ENCODE measurements at regions not wholly inside any gene's neighbourhood (a gene's known extent, or its start where the extent isn't known, plus 50 kb on each side); places are given as distances from the start of the nearest gene placed in this dataset.

DNA sequence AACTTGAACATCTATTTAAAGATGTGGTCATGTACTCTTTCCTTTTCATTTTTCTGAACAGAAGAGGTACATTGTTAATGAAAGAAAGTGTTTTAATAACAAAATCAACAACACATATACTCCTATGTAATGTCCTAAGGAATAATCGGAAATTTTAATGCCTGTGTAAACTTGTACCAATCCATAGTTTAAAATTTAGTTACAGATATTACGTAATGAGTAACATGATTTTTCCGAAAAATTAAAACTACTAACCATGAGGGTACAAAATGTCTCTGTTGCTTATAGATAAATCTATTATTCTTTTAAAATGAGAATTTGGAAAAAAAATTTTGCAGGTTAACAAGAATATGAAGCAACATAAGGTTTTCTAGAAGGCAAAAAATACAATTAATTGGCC lies 220.1 kb downstream of the BCAT1 start:
- Histone ChIP-seq H3K4me1 (no peaks in the 10 kb centered on the region), H3K9me3 (no peaks in the 10 kb centered on the region), H3K36me3 (no peaks in the 10 kb centered on the region), H3K27ac (no peak overlapping the region), H3K27me3 (no peaks in the 10 kb centered on the region), H3K4me3 (no peak overlapping the region)
- intact Hi-C loops (cut with DNase I): no loop called here
- FAIRE-seq (no peak), DNase-seq (no peak), ATAC-seq (no peak)
- WGBS, 2 donors: 84 to 92% methylated on average over 3 of the region's 3 CpGs
- no peak for TF ChIP-seq CTCF (IDR thresholded peaks at IDR 0.05)

- no peak for DNase-seq
- peak in 1 of 4 donors; percentile 18 for TF ChIP-seq CTCF (IDR thresholded peaks at IDR 0.05)
- Histone ChIP-seq H3K9me3 (no peaks in the 10 kb centered on the region), H3K4me1 (no peaks in the 10 kb centered on the region), H3K4me3 (no peak overlapping the region), H3K27ac (no peak overlapping the region), H3K36me3 (no peaks in the 10 kb centered on the region), H3K27me3 (no peaks in the 10 kb centered on the region)
- intact Hi-C loops (cut with DNase I): no loop called here
- FAIRE-seq: peak; percentile 49
- ATAC-seq: no peak
Observed at GRCh38 chr12:24728366-24728765, 220.5 kb downstream of the BCAT1 start.

DNA sequence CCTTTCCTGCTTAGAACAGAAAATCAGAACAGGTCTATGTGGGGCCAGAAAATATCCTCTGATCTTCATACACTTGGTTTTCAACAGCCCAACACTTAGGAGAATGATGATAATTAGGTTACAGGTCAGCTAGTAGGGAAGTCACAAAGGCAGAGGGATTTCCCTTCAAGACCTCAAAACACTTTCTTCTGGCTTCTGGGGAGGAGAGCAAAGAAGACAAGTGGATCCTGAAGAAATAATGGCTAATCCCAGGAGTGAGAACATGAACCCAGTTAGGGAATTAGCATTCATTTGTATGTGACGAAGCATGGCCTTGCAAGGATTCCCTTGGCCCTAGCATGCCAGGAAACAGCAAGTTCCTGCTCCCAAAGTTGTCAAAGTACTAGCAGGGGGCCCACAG lies 223.3 kb downstream of the BCAT1 start:
- ATAC-seq (no peak), DNase-seq (no peak), FAIRE-seq (no peak)
- intact Hi-C loops (cut with DNase I): no loop called here
- TF ChIP-seq CTCF (IDR thresholded peaks at IDR 0.05): no peak
- no peaks in the 10 kb centered on the region for H3K9me3 ChIP-seq
- no peak overlapping the region for H3K4me3 ChIP-seq
- no peak overlapping the region for H3K27ac ChIP-seq
- WGBS, 2 donors: 91 to 93% methylated on average over 1 of the region's 1 CpG
- H3K27me3 ChIP-seq: no peaks in the 10 kb centered on the region
- H3K36me3 ChIP-seq: no peaks in the 10 kb centered on the region
- H3K4me1 ChIP-seq: no peaks in the 10 kb centered on the region

DNA sequence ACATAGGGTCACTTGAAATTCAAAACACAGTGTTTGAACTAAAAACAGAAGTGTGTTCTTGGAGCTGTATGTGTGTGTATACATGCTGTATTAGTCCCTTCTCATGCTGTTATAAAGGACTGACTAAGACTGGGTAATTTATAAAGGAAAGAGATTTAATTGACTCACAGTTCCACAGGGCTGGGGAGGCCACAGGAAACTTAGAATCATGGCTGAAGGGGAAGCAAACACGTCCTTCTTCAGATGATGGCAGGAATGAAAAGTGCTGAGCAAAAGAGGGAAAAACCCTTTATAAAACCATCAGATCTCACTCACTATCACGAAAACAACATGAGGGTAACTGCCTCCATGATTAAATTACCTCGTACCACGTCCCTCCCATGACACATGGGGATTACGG lies 224.1 kb downstream of the BCAT1 start:
- WGBS, 2 donors: 77 to 80% methylated on average over 5 of the region's 5 CpGs
- H3K27me3 ChIP-seq: no peaks in the 10 kb centered on the region
- H3K9me3 ChIP-seq: no peaks in the 10 kb centered on the region
- H3K36me3 ChIP-seq: no peaks in the 10 kb centered on the region
- H3K27ac ChIP-seq: no peak overlapping the region
- DNase-seq: no peak
- no peaks in the 10 kb centered on the region for H3K4me1 ChIP-seq
- no peak for TF ChIP-seq CTCF (IDR thresholded peaks at IDR 0.05)
- no peak for FAIRE-seq
- intact Hi-C loops (cut with DNase I): no loop called here
- H3K4me3 ChIP-seq: no peak overlapping the region
- no peak for ATAC-seq

GRCh38 chr12:24723759-24724158 lies 225.1 kb downstream of the BCAT1 start:
- intact Hi-C loops (cut with DNase I): no loop called here
- H3K27me3 ChIP-seq: no peaks in the 10 kb centered on the region
- no peak overlapping the region for H3K27ac ChIP-seq
- no peak overlapping the region for H3K4me3 ChIP-seq
- no peak for TF ChIP-seq CTCF (IDR thresholded peaks at IDR 0.05)
- FAIRE-seq (no peak), DNase-seq (no peak), ATAC-seq (no peak)
- no peaks in the 10 kb centered on the region for H3K9me3 ChIP-seq
- no peaks in the 10 kb centered on the region for H3K36me3 ChIP-seq
- H3K4me1 ChIP-seq: no peaks in the 10 kb centered on the region

All from pancreas (tissue), 10 donors.